COLO829 (cell line): ENCODE measurements at regions not wholly inside any gene's neighbourhood (a gene's known extent, or its start where the extent isn't known, plus 50 kb on each side); places are given as distances from the start of the nearest gene placed in this dataset.

Source experiments
- DNase-seq: peaks from one replicate; pipeline ENCODE4 v3.0.0; 2012; ENCODE audit warnings: low spot score

- no peak for DNase-seq
These were observed 59.6 kb upstream of the PPARA start for GRCh38 chr22:46090631-46091201.

- no peak for DNase-seq
These were observed 58.9 kb upstream of the PPARA start for GRCh38 chr22:46091277-46091977.

- no peak for DNase-seq
These were observed 58.3 kb upstream of the PPARA start for GRCh38 chr22:46092011-46092410.

- no peak for DNase-seq
These were observed 57.5 kb upstream of the PPARA start for GRCh38 chr22:46092670-46093410.

- DNase-seq: no peak
These were observed 56.5 kb upstream of the PPARA start for GRCh38 chr22:46093796-46094195.

GRCh38 chr22:46094676-46095075 is 55.6 kb upstream of the PPARA start:
- no peak for DNase-seq

GRCh38 chr22:46096051-46096450 is 54.3 kb upstream of the PPARA start:
- DNase-seq: no peak

GRCh38 chr22:46096706-46097230 is 53.6 kb upstream of the PPARA start:
- no peak for DNase-seq

- no peak for DNase-seq
These were observed 52.9 kb upstream of the PPARA start for GRCh38 chr22:46097268-46097900.

GRCh38 chr22:46098525-46099475 is 51.5 kb upstream of the PPARA start:
- no peak for DNase-seq

- DNase-seq: no peak
These were observed 50.6 kb upstream of the PPARA start for GRCh38 chr22:46099740-46100139.

- DNase-seq: no peak
These were observed 49.8 kb upstream of the PPARA start for GRCh38 chr22:46100401-46101105.
